Neural cell (in vitro differentiated cells): ENCODE measurements at regions not wholly inside any gene's neighbourhood (a gene's known extent, or its start where the extent isn't known, plus 50 kb on each side); places are given as distances from the start of the nearest gene placed in this dataset.
A peak's percentile ranks its signal among the peaks of the same experiment; 100 is the strongest.

Source experiments
- H2AFZ ChIP-seq: fragments of 200-600, 300-800 bp; sonication (generic), shearing (Covaris generic); 2 replicates; pipeline ENCODE4 v1.6.0; 2014; ENCODE audit warnings: low read depth, mild to moderate bottlenecking, antibody characterized with exemption, low read length, moderate library complexity
- H3F3A ChIP-seq: fragments of 200-600 bp; shearing (Covaris generic); 2 replicates; pipeline ENCODE4 v1.6.1; 2016; ENCODE audit warnings: mild to moderate bottlenecking, moderate library complexity, mixed read lengths, antibody characterized with exemption, low read length; ENCODE audit not compliant: insufficient read depth, poor library complexity, severe bottlenecking
- H3K27ac ChIP-seq: fragments of 200-600, 300-800 bp; sonication (generic), shearing (Covaris generic); 2 replicates; pipeline ENCODE4 v1.5.1; 2014; ENCODE audit warnings: mild to moderate bottlenecking, low read length, moderate library complexity
- H3K27me3 ChIP-seq: fragments of 300-800, 200-600 bp; sonication (generic), shearing (Covaris generic); 2 replicates; pipeline ENCODE4 v1.6.0; 2014; ENCODE audit warnings: mild to moderate bottlenecking, low read depth, low read length, moderate library complexity; ENCODE audit not compliant: insufficient read depth
- H3K36me3 ChIP-seq: fragments of 300-800, 200-600 bp; sonication (generic), shearing (Covaris generic); 2 replicates; pipeline ENCODE4 v1.5.1; 2014; ENCODE audit warnings: mild to moderate bottlenecking, antibody characterized with exemption, low read length, moderate library complexity; ENCODE audit not compliant: insufficient read depth
- H3K4me2 ChIP-seq: fragments of 300-800, 200-600 bp; sonication (generic), shearing (Covaris generic); 2 replicates; pipeline ENCODE4 v1.6.0; 2014; ENCODE audit warnings: mild to moderate bottlenecking, low read length
- H3K4me3 ChIP-seq: fragments of 300-800, 200-600 bp; sonication (generic), shearing (Covaris generic); 2 replicates; pipeline ENCODE4 v1.5.1; 2014; ENCODE audit warnings: mild to moderate bottlenecking, low read length, moderate library complexity
- H3K79me2 ChIP-seq: fragments of 200-600 bp; shearing (Covaris generic); replicated peaks from 2 replicates; pipeline ENCODE4 v1.6.0; 2014; ENCODE audit warnings: mild to moderate bottlenecking, low read length, moderate library complexity; ENCODE audit not compliant: insufficient read depth
- H3K9ac ChIP-seq: fragments of 300-800, 200-600 bp; sonication (generic), shearing (Covaris generic); 2 replicates; pipeline ENCODE4 v1.6.1; 2016; ENCODE audit warnings: mild to moderate bottlenecking, low read length, mixed read lengths
- H3K9me2 ChIP-seq: fragments of 200-600 bp; shearing (Covaris generic); 2 replicates; pipeline ENCODE4 v1.6.1; 2016; ENCODE audit warnings: mild to moderate bottlenecking, low read length, mixed read lengths; ENCODE audit not compliant: insufficient read depth
- H3K9me3 ChIP-seq: fragments of 200-600, 300-800 bp; sonication (generic), shearing (Covaris generic); 2 replicates; pipeline ENCODE4 v1.6.1; 2016; ENCODE audit warnings: mild to moderate bottlenecking, mixed run types, low read length, moderate library complexity, mixed read lengths
- H4K20me1 ChIP-seq: fragments of 200-600 bp; shearing (Covaris generic); 2 replicates; pipeline ENCODE4 v1.6.1; 2016; ENCODE audit warnings: mild to moderate bottlenecking, mixed run types; ENCODE audit not compliant: insufficient read depth
- CTCF ChIP-seq: fragments of 450-650 bp; IDR thresholded peaks from 2 replicates; pipeline ENCODE4 v1.5.1; 2014; ENCODE audit warnings: antibody characterized with exemption, mild to moderate bottlenecking, moderate library complexity; ENCODE audit not compliant: poor library complexity, severe bottlenecking
- EP300 ChIP-seq: fragments of 450-650 bp; conservative IDR thresholded peaks from 2 replicates; pipeline ENCODE4 v1.6.1; 2014; ENCODE audit warnings: antibody characterized with exemption, mild to moderate bottlenecking, moderate library complexity; ENCODE audit not compliant: poor library complexity, severe bottlenecking
- EZH2 ChIP-seq: fragments of 200-600, 300-800 bp; shearing (Covaris generic), sonication (generic); IDR thresholded peaks from 2 replicates; pipeline ENCODE4 v1.6.1; 2014; ENCODE audit warnings: antibody characterized with exemption, low read length, borderline replicate concordance, mild to moderate bottlenecking; ENCODE audit not compliant: insufficient read depth, poor library complexity, severe bottlenecking
- MXI1 ChIP-seq: fragments of 450-650 bp; conservative IDR thresholded peaks from 2 replicates; pipeline ENCODE4 v1.6.1; 2014; ENCODE audit warnings: antibody characterized with exemption, mild to moderate bottlenecking; ENCODE audit not compliant: poor library complexity, severe bottlenecking
- POLR2AphosphoS5 ChIP-seq: IDR thresholded peaks from 2 replicates; pipeline ENCODE4 v1.6.1; 2012
- RAD21 ChIP-seq: fragments of 450-650 bp; conservative IDR thresholded peaks from 2 replicates; pipeline ENCODE4 v1.6.1; 2014; ENCODE audit warnings: antibody characterized with exemption, mild to moderate bottlenecking, moderate library complexity
- REST ChIP-seq: IDR thresholded peaks from 2 replicates; pipeline ENCODE4 v1.6.1; 2012; ENCODE audit warnings: borderline replicate concordance
- SMC3 ChIP-seq: fragments of 450-650 bp; conservative IDR thresholded peaks from 2 replicates; pipeline ENCODE4 v1.6.1; 2014; ENCODE audit warnings: antibody characterized with exemption, mild to moderate bottlenecking, moderate library complexity; ENCODE audit not compliant: poor library complexity
- TAF1 ChIP-seq: IDR thresholded peaks from 2 replicates; pipeline ENCODE4 v1.6.1; 2012; ENCODE audit warnings: low read depth

- TF ChIP-seq EZH2 = no peak
- TF ChIP-seq TAF1 = no peak
- TF ChIP-seq CTCF = no peak
- no peak for TF ChIP-seq POLR2AphosphoS5
- no peak for TF ChIP-seq EP300
- no peak for TF ChIP-seq MXI1
- no peak for TF ChIP-seq SMC3
- no peak for TF ChIP-seq REST
- no peak for TF ChIP-seq RAD21
- Histone ChIP-seq H3F3A (no peaks in the 10 kb centered on the region), H2AFZ (no peak overlapping the region), H3K27ac (no peak overlapping the region), H4K20me1 (no peaks in the 10 kb centered on the region), H3K27me3 (no peaks in the 10 kb centered on the region), H3K9me2 (no peaks in the 10 kb centered on the region), H3K4me2 (no peak overlapping the region), H3K79me2 (no peaks in the 10 kb centered on the region), H3K9ac (no peak overlapping the region), H3K4me3 (no peak overlapping the region), H3K9me3 (no peaks in the 10 kb centered on the region), H3K36me3 (no peaks in the 10 kb centered on the region)
These were observed 1046.6 kb downstream of the TBC1D22A start for GRCh38 chr22:47808886-47809620.

- Histone ChIP-seq H3K4me2 (no peak overlapping the region), H3K4me3 (no peak overlapping the region), H2AFZ (no peak overlapping the region)
These were observed 1045.8 kb downstream of the TBC1D22A start for GRCh38 chr22:47808236-47808635.

More at GRCh38 chr22:47808236-47808635, 1045.8 kb downstream of the TBC1D22A start:
- Histone ChIP-seq H3F3A (no peaks in the 10 kb centered on the region), H3K79me2 (no peaks in the 10 kb centered on the region), H3K9me2 (no peaks in the 10 kb centered on the region), H3K27me3 (no peaks in the 10 kb centered on the region), H3K9ac (no peak overlapping the region), H3K9me3 (no peaks in the 10 kb centered on the region), H4K20me1 (no peaks in the 10 kb centered on the region), H3K36me3 (no peaks in the 10 kb centered on the region), H3K27ac (peak overlapping the region; percentile 26)
- TF ChIP-seq MXI1 (no peak), EZH2 (no peak), REST (no peak), TAF1 (no peak), EP300 (no peak), SMC3 (no peak)
